ENCODE measurements at regions not wholly inside any gene's neighbourhood (a gene's known extent, or its start where the extent isn't known, plus 50 kb on each side); places are given as distances from the start of the nearest gene placed in this dataset.
"Not testable (repeated sequence)": the region's sequence is repeated elsewhere in the genome, so short reads cannot be mapped to it uniquely, and the experiment has no call there.

DNA sequence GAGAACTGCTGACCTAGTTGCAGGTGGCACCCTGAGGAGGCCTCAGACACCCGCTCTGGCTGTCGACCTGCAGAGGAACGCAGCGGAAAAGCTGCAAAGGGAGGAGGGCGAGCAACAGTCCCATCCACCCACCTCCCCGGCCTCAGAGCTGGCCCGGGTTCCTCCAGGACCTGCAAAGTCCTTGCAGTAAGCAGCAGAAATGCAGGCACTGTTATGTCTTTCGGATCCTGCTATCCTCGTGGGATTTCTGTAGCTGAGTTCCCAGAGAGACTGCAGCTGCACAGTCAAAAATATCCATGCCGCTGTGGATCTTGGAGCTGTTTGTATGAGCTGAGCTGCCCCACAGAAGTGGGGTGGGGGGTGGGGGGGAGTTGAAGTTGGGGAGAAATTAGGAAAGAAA is 251.3 kb downstream of the ANKRD60 start:
- ChIA-PET CTCF (no interaction called here), POLR2A (no interaction called here)
- H3K27ac ChIP-seq (ENCODE audit: low read depth, low read length), result no peak overlapping the region
- TF ChIP-seq, protein P1, sequence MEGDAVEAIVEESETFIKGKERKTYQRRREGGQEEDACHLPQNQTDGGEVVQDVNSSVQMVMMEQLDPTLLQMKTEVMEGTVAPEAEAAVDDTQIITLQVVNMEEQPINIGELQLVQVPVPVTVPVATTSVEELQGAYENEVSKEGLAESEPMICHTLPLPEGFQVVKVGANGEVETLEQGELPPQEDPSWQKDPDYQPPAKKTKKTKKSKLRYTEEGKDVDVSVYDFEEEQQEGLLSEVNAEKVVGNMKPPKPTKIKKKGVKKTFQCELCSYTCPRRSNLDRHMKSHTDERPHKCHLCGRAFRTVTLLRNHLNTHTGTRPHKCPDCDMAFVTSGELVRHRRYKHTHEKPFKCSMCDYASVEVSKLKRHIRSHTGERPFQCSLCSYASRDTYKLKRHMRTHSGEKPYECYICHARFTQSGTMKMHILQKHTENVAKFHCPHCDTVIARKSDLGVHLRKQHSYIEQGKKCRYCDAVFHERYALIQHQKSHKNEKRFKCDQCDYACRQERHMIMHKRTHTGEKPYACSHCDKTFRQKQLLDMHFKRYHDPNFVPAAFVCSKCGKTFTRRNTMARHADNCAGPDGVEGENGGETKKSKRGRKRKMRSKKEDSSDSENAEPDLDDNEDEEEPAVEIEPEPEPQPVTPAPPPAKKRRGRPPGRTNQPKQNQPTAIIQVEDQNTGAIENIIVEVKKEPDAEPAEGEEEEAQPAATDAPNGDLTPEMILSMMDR (IDR thresholded peaks at IDR 0.05; ENCODE audit: low read depth, low read length), result no peak
- no peaks in the 10 kb centered on the region for H3K27me3 ChIP-seq (ENCODE audit: control insufficient read depth, insufficient read depth, low read length)
- H3K9me3 ChIP-seq (ENCODE audit: control insufficient read depth, insufficient read depth, low read length), result no peaks in the 10 kb centered on the region; the same call in 1 of the 2 replicates
- H3K4me3 ChIP-seq (ENCODE audit: low read depth, low read length), result no peak overlapping the region
- no peak for DNase-seq (ENCODE audit: low read depth, low spot score)

DNA sequence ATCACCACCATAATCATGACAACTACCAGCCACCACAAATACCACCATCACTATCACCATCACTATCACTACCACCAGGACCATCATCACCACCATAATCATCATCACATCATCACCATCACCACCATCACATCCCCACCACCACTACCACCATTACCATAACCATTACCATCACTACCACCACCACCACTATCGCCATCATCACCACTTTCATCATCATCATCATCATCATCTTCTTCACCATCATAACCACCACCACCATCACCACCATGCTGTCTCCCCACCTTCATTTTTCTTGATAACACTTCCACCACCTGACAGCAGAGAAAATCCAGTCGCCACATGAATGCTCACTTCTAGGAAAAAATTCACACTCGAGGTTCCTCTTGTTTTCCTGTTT is 253.6 kb downstream of the ANKRD60 start:
- DNase-seq (ENCODE audit: low read depth, low spot score), result no peak
- no peaks in the 10 kb centered on the region; the same call in 1 of the 2 replicates for H3K9me3 ChIP-seq (ENCODE audit: control insufficient read depth, insufficient read depth, low read length)
- ChIA-PET POLR2A (no interaction called here), CTCF (no interaction called here)
- TF ChIP-seq, protein P1 (IDR thresholded peaks at IDR 0.05; ENCODE audit: low read depth, low read length), result no peak
- H3K4me3 ChIP-seq (ENCODE audit: low read depth, low read length), result no peak overlapping the region
- no peak overlapping the region for H3K27ac ChIP-seq (ENCODE audit: low read depth, low read length)
- H3K27me3 ChIP-seq (ENCODE audit: control insufficient read depth, insufficient read depth, low read length), result no peaks in the 10 kb centered on the region

DNA sequence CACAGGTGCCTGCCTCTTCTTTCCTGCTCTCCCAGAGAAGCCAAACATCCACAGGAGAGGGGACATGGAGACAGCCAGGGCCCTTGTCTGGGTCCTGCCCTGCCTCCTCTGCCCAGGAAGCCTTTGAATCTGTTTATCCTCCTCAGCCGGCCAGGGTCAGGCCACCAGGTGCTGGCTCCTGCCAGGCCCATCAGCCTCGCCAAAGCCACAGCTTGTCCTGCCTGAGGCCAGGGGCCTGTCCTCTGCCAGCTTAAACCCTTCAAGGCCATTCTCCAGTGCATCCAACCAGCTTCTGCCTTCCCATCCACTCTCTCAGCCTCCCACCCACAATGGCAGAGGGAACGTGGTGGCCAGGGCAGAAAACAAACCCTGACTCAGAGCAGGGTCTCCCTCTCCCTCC is 254.6 kb downstream of the ANKRD60 start:
- Histone ChIP-seq H3K27ac (ENCODE audit: low read depth, low read length) (no peak overlapping the region), H3K27me3 (ENCODE audit: control insufficient read depth, insufficient read depth, low read length) (no peaks in the 10 kb centered on the region), H3K9me3 (ENCODE audit: control insufficient read depth, insufficient read depth, low read length) (no peaks in the 10 kb centered on the region; the same call in 1 of the 2 replicates), H3K4me3 (ENCODE audit: low read depth, low read length) (no peak overlapping the region)
- TF ChIP-seq, protein P1 (IDR thresholded peaks at IDR 0.05; ENCODE audit: low read depth, low read length), result no peak
- POLR2A ChIA-PET, result no interaction called here
- CTCF ChIA-PET, result no interaction called here
- no peak for DNase-seq (ENCODE audit: low read depth, low spot score)

DNA sequence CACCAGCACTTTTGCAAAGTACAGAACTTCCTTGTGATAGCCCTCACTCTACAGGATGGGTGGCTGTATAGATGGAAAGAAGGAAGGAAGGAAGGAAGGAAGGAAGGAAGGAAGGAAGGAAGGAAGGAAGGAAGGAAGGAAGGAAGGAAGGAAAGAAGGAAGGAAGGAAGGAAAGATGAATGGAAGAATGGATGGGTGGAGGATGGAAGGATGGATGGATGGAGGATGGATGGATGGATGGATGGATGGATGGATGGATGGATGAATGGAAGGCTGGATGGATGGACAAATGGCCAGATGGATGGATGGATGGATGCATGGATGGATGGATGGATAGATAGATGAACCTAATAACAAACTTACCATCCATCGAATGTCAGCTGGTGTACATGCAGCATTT is 256.9 kb downstream of the ANKRD60 start:
- H3K27me3 ChIP-seq (ENCODE audit: control insufficient read depth, insufficient read depth, low read length); DNase-seq (ENCODE audit: low read depth, low spot score); H3K27ac ChIP-seq (ENCODE audit: low read depth, low read length); H3K9me3 ChIP-seq (ENCODE audit: control insufficient read depth, insufficient read depth, low read length); CTCF ChIA-PET; H3K4me3 ChIP-seq (ENCODE audit: low read depth, low read length); POLR2A ChIA-PET: not testable (repeated sequence)

DNA sequence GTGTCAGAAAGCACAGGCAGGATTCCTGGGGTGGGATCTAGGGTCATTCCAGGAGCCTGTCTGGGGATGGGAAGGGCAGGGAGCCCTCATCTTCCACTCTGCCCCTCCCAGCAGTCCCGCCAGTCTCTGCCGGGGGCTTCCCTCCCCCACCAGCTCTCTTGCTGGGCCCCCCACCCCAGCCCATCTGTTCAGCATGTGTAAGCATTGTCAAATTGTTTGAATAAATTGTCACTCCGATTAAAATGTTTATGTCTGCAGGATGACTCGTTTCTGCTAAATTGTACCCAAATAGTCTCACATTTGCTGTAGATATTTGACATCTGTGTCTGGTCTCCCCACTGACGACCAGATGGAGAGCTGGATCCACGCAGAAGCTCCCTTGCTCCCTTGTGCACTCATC is 257.6 kb downstream of the ANKRD60 start:
- Histone ChIP-seq H3K27me3 (ENCODE audit: control insufficient read depth, insufficient read depth, low read length) (no peaks in the 10 kb centered on the region), H3K4me3 (ENCODE audit: low read depth, low read length) (no peak overlapping the region), H3K27ac (ENCODE audit: low read depth, low read length) (no peak overlapping the region), H3K9me3 (ENCODE audit: control insufficient read depth, insufficient read depth, low read length) (no peaks in the 10 kb centered on the region; the same call in 1 of the 2 replicates)
- TF ChIP-seq, protein P1 (IDR thresholded peaks at IDR 0.05; ENCODE audit: low read depth, low read length), result no peak
- DNase-seq (ENCODE audit: low read depth, low spot score), result no peak
- ChIA-PET CTCF (no interaction called here), POLR2A (no interaction called here)

DNA sequence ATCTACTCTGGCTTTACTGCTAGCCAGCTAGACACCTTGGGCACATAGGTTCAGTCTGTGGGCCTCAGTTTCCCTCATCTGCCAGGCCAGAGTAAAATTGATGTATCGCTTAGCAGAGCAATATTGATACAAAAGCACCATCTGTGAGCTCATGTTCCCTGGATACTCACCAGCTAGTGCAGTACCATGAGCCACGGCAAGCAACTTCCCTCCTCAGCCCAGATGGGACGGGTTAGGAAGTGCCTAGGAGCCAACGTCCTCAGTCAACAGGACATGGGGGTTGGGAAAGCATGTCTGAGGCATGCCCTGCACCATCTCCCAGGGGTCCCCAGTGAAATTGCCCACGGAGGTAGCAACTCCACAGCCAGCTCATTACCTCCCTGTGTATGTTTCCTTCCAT is 258.3 kb downstream of the ANKRD60 start:
- Histone ChIP-seq H3K9me3 (ENCODE audit: control insufficient read depth, insufficient read depth, low read length) (no peaks in the 10 kb centered on the region; the same call in 1 of the 2 replicates), H3K4me3 (ENCODE audit: low read depth, low read length) (no peak overlapping the region), H3K27ac (ENCODE audit: low read depth, low read length) (no peak overlapping the region), H3K27me3 (ENCODE audit: control insufficient read depth, insufficient read depth, low read length) (no peaks in the 10 kb centered on the region)
- no peak for DNase-seq (ENCODE audit: low read depth, low spot score)
- POLR2A ChIA-PET, result no interaction called here
- TF ChIP-seq, protein P1 (IDR thresholded peaks at IDR 0.05; ENCODE audit: low read depth, low read length), result no peak
- CTCF ChIA-PET, result interaction anchor here (0.5 kb wide), 1 partner anchor 455 kb away, joined by 6 read pairs; no protein-coding TSS in a partner anchor

Data from AG04450 (cell line).